HUES6 (cell line): ENCODE measurements at regions not wholly inside any gene's neighbourhood (a gene's known extent, or its start where the extent isn't known, plus 50 kb on each side); places are given as distances from the start of the nearest gene placed in this dataset.

ENCODE experiments used
- H3K27ac ChIP-seq: 2 replicates; pipeline ENCODE4 v1.7.0; 2013; ENCODE audit warnings: low read depth, mild to moderate bottlenecking, low read length, inconsistent platforms
- H3K27me3 ChIP-seq: 2 replicates; pipeline ENCODE4 v1.6.1; 2013; ENCODE audit warnings: low read length; ENCODE audit not compliant: control insufficient read depth, insufficient read depth
- H3K36me3 ChIP-seq: 2 replicates; pipeline ENCODE4 v1.6.1; 2013; ENCODE audit warnings: low read length; ENCODE audit not compliant: control insufficient read depth, insufficient read depth
- H3K4me1 ChIP-seq: 2 replicates; pipeline ENCODE4 v1.6.1; 2013; ENCODE audit warnings: low read length; ENCODE audit not compliant: control insufficient read depth, insufficient read depth
- H3K4me3 ChIP-seq: 2 replicates; pipeline ENCODE4 v1.5.1; 2013; ENCODE audit warnings: low read depth, low read length
- H3K9ac ChIP-seq: one replicate; pipeline ENCODE4 v1.6.1; 2013; ENCODE audit warnings: mild to moderate bottlenecking, low read length
- H3K9me3 ChIP-seq: 2 replicates; pipeline ENCODE4 v1.6.1; 2013; ENCODE audit warnings: low read depth, low read length; ENCODE audit not compliant: control insufficient read depth, insufficient read depth

GRCh38 chr4:160818571-160818970, 1345.2 kb downstream of the FSTL5 start:
- Histone ChIP-seq H3K4me1 (no peaks in the 10 kb centered on the region), H3K36me3 (no peaks in the 10 kb centered on the region), H3K9ac (no peak overlapping the region), H3K4me3 (no peak overlapping the region), H3K27ac (no peak overlapping the region), H3K9me3 (no peaks in the 10 kb centered on the region), H3K27me3 (no peaks in the 10 kb centered on the region)

- Histone ChIP-seq H3K27ac (no peak overlapping the region), H3K4me3 (no peak overlapping the region), H3K36me3 (no peaks in the 10 kb centered on the region), H3K9ac (no peak overlapping the region), H3K9me3 (no peaks in the 10 kb centered on the region), H3K4me1 (no peaks in the 10 kb centered on the region), H3K27me3 (no peaks in the 10 kb centered on the region)
Measured at GRCh38 chr4:160819791-160820190, 1344.0 kb downstream of the FSTL5 start.

GRCh38 chr4:160824481-160824880, 1339.3 kb downstream of the FSTL5 start:
- no peaks in the 10 kb centered on the region for H3K36me3 ChIP-seq
- H3K4me3 ChIP-seq: no peak overlapping the region
- H3K27me3 ChIP-seq: no peaks in the 10 kb centered on the region
- H3K9ac ChIP-seq: no peak overlapping the region
- H3K4me1 ChIP-seq: no peaks in the 10 kb centered on the region
- H3K27ac ChIP-seq: no peak overlapping the region
- no peaks in the 10 kb centered on the region for H3K9me3 ChIP-seq

DNA sequence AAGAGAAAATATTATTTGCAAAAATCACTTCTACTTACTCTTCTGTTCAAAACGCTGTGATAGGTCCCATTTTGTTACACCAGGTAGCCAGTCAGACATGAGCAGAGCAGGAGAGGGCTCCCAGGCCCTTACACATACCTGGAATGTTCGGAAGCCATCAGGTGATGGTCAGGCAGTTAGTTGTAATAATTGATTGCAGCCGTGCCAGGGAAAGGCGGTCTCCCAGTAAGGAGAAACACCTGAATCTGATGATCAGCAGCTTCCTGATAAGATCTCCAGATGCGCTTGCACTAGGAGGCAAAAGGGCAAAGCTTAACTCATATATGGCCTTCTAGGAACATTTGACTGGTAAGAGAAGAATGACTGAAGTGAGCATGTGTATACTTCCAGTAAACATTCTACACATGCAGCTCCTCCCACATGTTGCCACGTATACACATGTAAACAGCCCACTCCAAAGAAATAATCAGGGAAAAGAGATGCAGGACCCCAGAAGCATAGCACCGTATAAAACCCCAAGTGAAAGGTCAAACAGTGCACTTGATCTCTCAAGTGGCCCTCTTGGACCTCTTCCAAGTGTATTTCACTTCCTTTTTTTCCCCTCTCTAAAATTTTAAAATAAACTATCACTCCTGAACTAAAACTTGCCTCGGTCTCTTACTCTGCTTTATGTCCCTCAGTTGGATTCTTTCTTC, 1338.0 kb downstream of the FSTL5 start:
- H3K9me3 ChIP-seq: no peaks in the 10 kb centered on the region
- no peaks in the 10 kb centered on the region for H3K27me3 ChIP-seq
- H3K4me3 ChIP-seq: no peak overlapping the region
- no peaks in the 10 kb centered on the region for H3K36me3 ChIP-seq
- H3K9ac ChIP-seq: no peak overlapping the region
- H3K27ac ChIP-seq: no peak overlapping the region
- H3K4me1 ChIP-seq: no peaks in the 10 kb centered on the region

- H3K27ac ChIP-seq: no peak overlapping the region
- H3K9ac ChIP-seq: no peak overlapping the region
- H3K9me3 ChIP-seq: no peaks in the 10 kb centered on the region
- no peak overlapping the region for H3K4me3 ChIP-seq
- no peaks in the 10 kb centered on the region for H3K27me3 ChIP-seq
- H3K36me3 ChIP-seq: no peaks in the 10 kb centered on the region
- no peaks in the 10 kb centered on the region for H3K4me1 ChIP-seq
Measured at GRCh38 chr4:160826339-160826679, 1337.5 kb downstream of the FSTL5 start.

GRCh38 chr4:160831165-160831922, 1332.5 kb downstream of the FSTL5 start:
- no peaks in the 10 kb centered on the region for H3K9me3 ChIP-seq
- no peaks in the 10 kb centered on the region for H3K36me3 ChIP-seq
- no peak overlapping the region for H3K27ac ChIP-seq
- no peak overlapping the region for H3K9ac ChIP-seq
- no peaks in the 10 kb centered on the region for H3K27me3 ChIP-seq
- no peak overlapping the region for H3K4me3 ChIP-seq
- peaks cover 7% of the 10 kb centered on the region; the same call in 1 of the 2 replicates for H3K4me1 ChIP-seq

DNA sequence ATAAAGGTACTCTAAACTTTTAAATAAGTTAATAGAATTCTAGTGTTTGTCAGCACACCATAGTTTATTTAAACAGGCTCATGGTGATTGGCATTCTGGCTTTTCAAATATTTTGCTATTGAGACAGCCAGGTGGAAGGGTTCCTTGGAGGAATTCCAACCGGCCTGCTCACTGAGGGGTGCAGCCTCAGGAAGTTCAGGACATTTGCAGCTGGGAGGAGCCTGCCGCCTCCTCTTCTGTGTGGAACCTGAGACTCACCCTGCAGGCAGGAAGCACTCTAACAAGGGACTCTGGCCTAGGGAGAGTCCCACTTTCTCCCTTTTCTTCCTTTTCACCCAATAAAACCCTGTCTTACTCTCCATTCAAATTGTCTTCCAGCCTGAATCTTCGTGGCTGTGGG, 1328.0 kb downstream of the FSTL5 start:
- H3K4me1 ChIP-seq: peaks cover 7% of the 10 kb centered on the region; the same call in 1 of the 2 replicates
- no peaks in the 10 kb centered on the region for H3K9me3 ChIP-seq
- H3K27ac ChIP-seq: no peak overlapping the region
- H3K27me3 ChIP-seq: no peaks in the 10 kb centered on the region
- no peaks in the 10 kb centered on the region for H3K36me3 ChIP-seq
- H3K4me3 ChIP-seq: no peak overlapping the region
- no peak overlapping the region for H3K9ac ChIP-seq

DNA sequence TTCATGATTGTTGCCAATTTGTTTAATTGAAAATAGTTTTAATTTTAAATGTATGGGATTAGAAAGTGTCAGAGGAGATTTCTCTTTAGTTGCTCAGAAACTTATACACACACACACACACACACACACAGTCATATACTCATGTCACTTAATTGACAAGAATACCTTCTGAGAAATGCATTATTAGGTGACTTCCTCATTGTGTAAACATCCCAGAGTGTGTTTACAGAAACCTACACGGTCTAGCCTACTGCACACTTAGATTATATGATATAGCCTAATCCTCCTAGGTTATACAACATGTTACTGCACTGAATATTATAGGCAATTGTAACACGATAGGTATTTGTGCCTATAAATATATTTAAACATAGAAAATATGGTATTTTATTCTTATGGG, 1327.4 kb downstream of the FSTL5 start:
- Histone ChIP-seq H3K9me3 (no peaks in the 10 kb centered on the region), H3K27me3 (no peaks in the 10 kb centered on the region), H3K36me3 (no peaks in the 10 kb centered on the region), H3K4me1 (peaks cover 7% of the 10 kb centered on the region; the same call in 1 of the 2 replicates), H3K4me3 (no peak overlapping the region), H3K27ac (no peak overlapping the region), H3K9ac (no peak overlapping the region)

- H3K27me3 ChIP-seq: no peaks in the 10 kb centered on the region
- no peak overlapping the region for H3K27ac ChIP-seq
- no peak overlapping the region for H3K9ac ChIP-seq
- H3K36me3 ChIP-seq: no peaks in the 10 kb centered on the region
- no peak overlapping the region for H3K4me3 ChIP-seq
- no peaks in the 10 kb centered on the region for H3K4me1 ChIP-seq
- H3K9me3 ChIP-seq: no peaks in the 10 kb centered on the region
Measured at GRCh38 chr4:160846121-160846520, 1317.7 kb downstream of the FSTL5 start.

DNA sequence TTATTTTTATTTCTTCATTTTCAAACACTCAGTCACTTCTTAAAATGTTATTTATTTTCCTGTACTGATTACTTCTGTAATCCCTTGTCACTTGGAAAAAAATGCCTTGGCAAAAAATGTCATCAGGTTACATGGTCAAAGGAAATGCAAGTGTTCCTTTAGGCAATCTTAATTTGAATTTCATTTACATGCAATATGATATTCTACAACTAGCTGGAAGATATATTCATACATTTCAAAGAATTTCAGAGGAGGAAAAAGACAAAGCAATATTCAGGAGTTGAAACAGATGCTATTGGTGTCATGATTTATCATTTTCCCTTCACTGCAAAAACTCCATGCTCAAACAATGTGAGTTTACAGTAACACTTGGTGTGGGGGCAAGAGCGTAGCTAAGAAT, 1316.6 kb downstream of the FSTL5 start:
- Histone ChIP-seq H3K4me1 (no peaks in the 10 kb centered on the region), H3K9ac (no peak overlapping the region), H3K36me3 (no peaks in the 10 kb centered on the region), H3K27me3 (no peaks in the 10 kb centered on the region), H3K9me3 (no peaks in the 10 kb centered on the region), H3K4me3 (no peak overlapping the region), H3K27ac (no peak overlapping the region)

DNA sequence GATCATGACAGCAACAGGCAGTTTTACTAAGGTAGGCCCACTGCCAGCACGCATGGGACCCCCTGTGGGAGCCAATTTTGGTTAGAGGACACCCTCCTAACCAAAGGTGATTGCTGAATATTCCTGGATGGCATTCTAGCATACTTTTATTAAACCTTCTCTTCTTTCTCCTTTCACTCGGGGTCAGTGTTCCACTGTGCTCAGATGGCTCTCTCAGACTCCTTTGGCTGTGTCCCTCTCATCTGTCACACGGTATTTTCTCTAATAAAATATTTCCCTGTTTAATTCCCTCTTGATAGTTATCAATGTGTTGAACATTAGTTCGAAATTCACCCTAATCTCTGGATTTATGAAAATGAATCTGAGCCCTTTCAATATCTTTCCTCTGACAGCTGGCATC, 1315.3 kb downstream of the FSTL5 start:
- H3K4me3 ChIP-seq: no peak overlapping the region
- H3K9ac ChIP-seq: no peak overlapping the region
- no peaks in the 10 kb centered on the region for H3K4me1 ChIP-seq
- H3K27ac ChIP-seq: no peak overlapping the region
- no peaks in the 10 kb centered on the region for H3K36me3 ChIP-seq
- no peaks in the 10 kb centered on the region for H3K9me3 ChIP-seq
- H3K27me3 ChIP-seq: no peaks in the 10 kb centered on the region
